Tibial nerve (tissue), 4 donors: ENCODE measurements at regions not wholly inside any gene's neighbourhood (a gene's known extent, or its start where the extent isn't known, plus 50 kb on each side); places are given as distances from the start of the nearest gene placed in this dataset.

Experiments used
- DNase-seq, 2 donors: peaks; one replicate each; pipeline ENCODE4 v3.0.0-alpha.2; 2019; ENCODE audit warnings: low spot score in 2 of 2
- H3K27ac ChIP-seq, 4 donors: fragments of 200-600 bp; sonication (generic) in 3 of 4; one replicate each; pipeline ENCODE4 v1.5.1; 2017 to 2019; ENCODE audit warnings: mild to moderate bottlenecking in 1 of 4
- H3K27me3 ChIP-seq, 2 donors: fragments of 200-600 bp; sonication (generic) in 1 of 2; one replicate each; pipeline versions ENCODE4 v1.5.1 to v1.6.0; 2017 to 2019
- H3K36me3 ChIP-seq, 3 donors: fragments of 200-600 bp; sonication (generic); one replicate each; pipeline ENCODE4 v1.5.1; 2018 to 2019
- H3K4me1 ChIP-seq, 4 donors: fragments of 200-600 bp; sonication (generic) in 3 of 4; one replicate each; pipeline ENCODE4 v1.5.1; 2017 to 2019
- H3K4me3 ChIP-seq, 4 donors: fragments of 200-600 bp; sonication (generic) in 3 of 4; one replicate each; pipeline ENCODE4 v1.5.1; 2017 to 2019; ENCODE audit warnings: mild to moderate bottlenecking in 1 of 4, moderate library complexity in 1 of 4
- H3K9me3 ChIP-seq, 4 donors: fragments of 200-600 bp; sonication (generic) in 3 of 4; one replicate each; pipeline ENCODE4 v1.5.1; 2017 to 2019
- CTCF ChIP-seq, 5 experiments: fragments of 200-600 bp in 3 of 5; fragments of 450-650 bp in 2 of 5; sonication (generic) in 3 of 5; IDR thresholded peaks; one replicate each; pipeline ENCODE4 v1.5.1; 2016 to 2019; ENCODE audit warnings: antibody characterized with exemption in 5 of 5, mild to moderate bottlenecking in 3 of 5, moderate library complexity in 2 of 5
- EP300 ChIP-seq, 2 donors: sonication (generic); formaldehyde crosslinking; IDR thresholded peaks; one replicate each; pipeline ENCODE4 v1.6.1; 2017; ENCODE audit warnings: antibody characterized with exemption in 2 of 2, mild to moderate bottlenecking in 1 of 2
- POLR2A ChIP-seq, 2 donors: fragments of 450-650 bp; IDR thresholded peaks; one replicate each; pipeline ENCODE4 v1.6.1; 2017; ENCODE audit warnings: antibody characterized with exemption in 2 of 2, mild to moderate bottlenecking in 2 of 2, moderate library complexity in 2 of 2
- WGBS, 2 donors: methylation state at CpG; one replicate each; pipeline ENCODE4 v1.1.5; 2018; 5-methylcytosine and 5-hydroxymethylcytosine counted together

- H3K27ac ChIP-seq, result no peak overlapping the region
- H3K36me3 ChIP-seq, result no peaks in the 10 kb centered on the region
- DNase-seq, result no peak
- no peak for TF ChIP-seq POLR2A (IDR thresholded peaks at IDR 0.05)
- TF ChIP-seq CTCF (IDR thresholded peaks at IDR 0.05), result no peak
- no peak for TF ChIP-seq EP300 (IDR thresholded peaks at IDR 0.05)
- H3K4me1 ChIP-seq, result peaks cover 0 to 2% (median 0%) of the 10 kb centered on the region in 4 donors
- H3K9me3 ChIP-seq, result no peaks in the 10 kb centered on the region
- WGBS, 2 donors, result 84 to 86% methylated on average over 1 of the region's 1 CpG
- no peaks in the 10 kb centered on the region for H3K27me3 ChIP-seq
- H3K4me3 ChIP-seq, result no peak overlapping the region
These were observed 117.8 kb downstream of the TNFSF18 start for GRCh38 chr1:172932981-172933380.

DNA sequence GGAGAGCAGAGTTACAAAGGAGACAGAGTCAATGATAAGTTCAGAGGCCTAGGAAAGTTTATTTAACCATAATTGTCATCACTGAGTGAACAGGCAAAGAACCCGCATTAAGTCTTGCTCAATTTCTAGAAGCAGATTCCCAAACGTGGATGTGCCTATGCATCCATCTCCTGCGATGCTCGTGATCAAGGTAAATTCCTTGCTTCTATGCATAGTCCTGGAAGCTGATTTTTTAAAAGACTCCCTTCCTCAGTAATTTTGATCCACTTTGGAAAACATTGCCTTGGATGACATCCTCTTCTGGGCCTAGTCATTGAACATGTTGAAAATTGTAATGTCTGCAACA, 116.4 kb downstream of the TNFSF18 start:
- H3K4me3 ChIP-seq, result no peak overlapping the region
- no peak for DNase-seq
- peaks cover 0 to 2% (median 0%) of the 10 kb centered on the region in 4 donors for H3K4me1 ChIP-seq
- H3K27ac ChIP-seq, result peak overlapping the region; percentile 24 to 67 (median 56)
- no peaks in the 10 kb centered on the region for H3K9me3 ChIP-seq
- H3K27me3 ChIP-seq, result no peaks in the 10 kb centered on the region
- H3K36me3 ChIP-seq, result no peaks in the 10 kb centered on the region
- WGBS, 2 donors, result 71 to 79% methylated on average over 4 of the region's 4 CpGs
- TF ChIP-seq CTCF (IDR thresholded peaks at IDR 0.05), result no peak
- no peak for TF ChIP-seq EP300 (IDR thresholded peaks at IDR 0.05)
- TF ChIP-seq POLR2A (IDR thresholded peaks at IDR 0.05), result no peak

DNA sequence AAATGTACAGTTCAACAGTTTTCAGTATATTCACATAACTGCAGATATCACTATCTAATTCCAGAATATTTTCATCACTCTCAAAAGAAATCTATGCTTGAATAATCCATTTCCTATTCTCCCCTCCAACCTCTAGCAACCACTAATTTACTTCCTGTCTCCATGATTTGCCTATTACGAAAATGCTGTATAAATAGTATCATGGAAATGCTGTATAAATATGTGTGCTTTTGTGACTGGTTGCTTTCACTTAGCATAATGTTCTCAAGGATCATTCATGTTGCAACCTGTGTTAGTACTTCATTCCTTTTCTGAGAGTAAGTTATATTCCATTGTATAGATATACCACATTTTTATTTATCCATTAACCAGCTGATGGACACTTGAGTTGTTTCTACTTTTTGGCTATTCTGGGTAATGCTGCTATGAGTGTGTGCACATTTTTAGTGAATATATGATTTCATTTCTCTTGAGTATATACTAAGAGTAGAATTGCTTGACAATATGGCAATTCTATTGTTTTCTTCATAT, 115.6 kb downstream of the TNFSF18 start:
- no peak for DNase-seq
- Histone ChIP-seq H3K27ac (no peak overlapping the region), H3K36me3 (no peaks in the 10 kb centered on the region), H3K4me1 (peaks cover 0 to 2% (median 0%) of the 10 kb centered on the region in 4 donors), H3K4me3 (no peak overlapping the region), H3K9me3 (no peaks in the 10 kb centered on the region), H3K27me3 (no peaks in the 10 kb centered on the region)
- TF ChIP-seq EP300 (IDR thresholded peaks at IDR 0.05) (no peak), POLR2A (IDR thresholded peaks at IDR 0.05) (no peak)
- 74 to 78% methylated on average over 1 of the region's 1 CpG for WGBS, 2 donors

GRCh38 chr1:172936088-172936645, 114.6 kb downstream of the TNFSF18 start:
- no peak for TF ChIP-seq CTCF (IDR thresholded peaks at IDR 0.05)
- TF ChIP-seq EP300 (IDR thresholded peaks at IDR 0.05), result no peak
- TF ChIP-seq POLR2A (IDR thresholded peaks at IDR 0.05), result no peak
- WGBS, 2 donors, result 81 to 83% methylated on average over 3 of the region's 3 CpGs

DNA sequence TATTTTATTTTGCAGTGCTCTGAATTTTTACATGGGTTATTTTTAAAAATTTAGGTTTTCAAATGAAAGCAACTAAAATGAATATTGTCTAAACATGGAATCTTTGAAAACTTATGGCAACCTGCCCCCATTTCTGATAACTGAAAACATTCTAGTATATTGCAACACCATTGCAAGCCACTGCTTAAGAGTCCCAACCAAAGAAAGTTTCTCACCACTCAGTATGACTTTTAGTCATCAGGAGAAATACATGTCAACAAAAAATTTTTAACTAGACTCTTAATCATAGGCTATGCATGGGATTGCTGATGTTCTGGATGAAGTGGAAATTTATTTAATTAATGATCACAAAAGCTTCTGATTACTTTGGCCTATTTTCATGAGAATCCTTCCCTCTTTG, 112.1 kb downstream of the TNFSF18 start:
- TF ChIP-seq POLR2A (IDR thresholded peaks at IDR 0.05) (no peak), CTCF (IDR thresholded peaks at IDR 0.05) (no peak), EP300 (IDR thresholded peaks at IDR 0.05) (no peak)
- Histone ChIP-seq H3K9me3 (no peaks in the 10 kb centered on the region), H3K27ac (no peak overlapping the region), H3K4me1 (peaks cover 0 to 2% (median 0%) of the 10 kb centered on the region in 4 donors), H3K36me3 (no peaks in the 10 kb centered on the region), H3K27me3 (no peaks in the 10 kb centered on the region), H3K4me3 (no peak overlapping the region)
- DNase-seq, result no peak

More at GRCh38 chr1:172936088-172936645, 114.6 kb downstream of the TNFSF18 start:
- H3K9me3 ChIP-seq, result no peaks in the 10 kb centered on the region
- no peak overlapping the region for H3K27ac ChIP-seq
- H3K4me3 ChIP-seq, result no peak overlapping the region
- peaks cover 0 to 2% (median 0%) of the 10 kb centered on the region in 4 donors for H3K4me1 ChIP-seq
- no peak for DNase-seq
- no peaks in the 10 kb centered on the region for H3K36me3 ChIP-seq
- no peaks in the 10 kb centered on the region for H3K27me3 ChIP-seq
